CD14-positive monocyte (primary cell): ENCODE measurements at regions not wholly inside any gene's neighbourhood (a gene's known extent, or its start where the extent isn't known, plus 50 kb on each side); places are given as distances from the start of the nearest gene placed in this dataset.

Experiments used
- DNase-seq, 3 donors: peaks; one replicate each; pipeline ENCODE4 v3.0.0-alpha.2; 2011 to 2022
- H2AFZ ChIP-seq: 2 replicates; pipeline ENCODE4 v1.6.0; 2012; ENCODE audit warnings: mild to moderate bottlenecking, low read depth, low read length, inconsistent platforms; ENCODE audit not compliant: insufficient read depth, poor library complexity, severe bottlenecking
- H3K27ac ChIP-seq, 2 donors: 1 replicate in 1 of 2; 2 replicates in 1 of 2; pipeline ENCODE4 v1.5.1; 2012 to 2013; ENCODE audit warnings: low read length in 2 of 2, control low read depth in 1 of 2, inconsistent platforms in 1 of 2, low read depth in 1 of 2, mild to moderate bottlenecking in 1 of 2
- H3K27me3 ChIP-seq, 2 donors: one replicate each; pipeline versions ENCODE4 v1.6.0 to v1.6.1; 2011 to 2013; ENCODE audit warnings: low read length in 2 of 2; ENCODE audit not compliant: control insufficient read depth in 2 of 2, insufficient read depth in 2 of 2
- H3K36me3 ChIP-seq, 2 donors: replicated peaks in 1 of 2; 1 replicate in 1 of 2; 2 replicates in 1 of 2; pipeline versions ENCODE4 v1.5.1 to v1.6.1; 2012 to 2013; ENCODE audit warnings: low read length in 2 of 2, control low read depth in 1 of 2, inconsistent platforms in 1 of 2, mild to moderate bottlenecking in 1 of 2; ENCODE audit not compliant: insufficient read depth in 2 of 2, control insufficient read depth in 1 of 2
- H3K4me1 ChIP-seq, 2 donors: 1 replicate in 1 of 2; 2 replicates in 1 of 2; pipeline versions ENCODE4 v1.5.1 to v1.6.1; 2012 to 2013; ENCODE audit warnings: low read length in 2 of 2, control low read depth in 1 of 2, inconsistent platforms in 1 of 2, mild to moderate bottlenecking in 1 of 2, moderate library complexity in 1 of 2; ENCODE audit not compliant: insufficient read depth in 2 of 2, control insufficient read depth in 1 of 2
- H3K4me2 ChIP-seq: replicated peaks from 2 replicates; pipeline ENCODE3; 2012; ENCODE audit warnings: low read length, moderate library complexity, mild to moderate bottlenecking; ENCODE audit not compliant: poor library complexity, severe bottlenecking; ENCODE audit errors: extremely low read depth
- H3K4me3 ChIP-seq, 3 experiments: fragments of 200-600 bp in 1 of 3; sonication (generic) in 1 of 3; replicated peaks in 1 of 3; 1 replicate in 2 of 3; 2 replicates in 1 of 3; pipeline ENCODE4 v1.5.1; 2011 to 2013; ENCODE audit warnings: low read length in 3 of 3, mild to moderate bottlenecking in 3 of 3, control low read depth in 2 of 3, low read depth in 2 of 3, inconsistent platforms in 1 of 3, moderate library complexity in 1 of 3
- H3K79me2 ChIP-seq: 2 replicates; pipeline ENCODE4 v1.6.0; 2012; ENCODE audit warnings: mild to moderate bottlenecking, control low read depth, inconsistent platforms, low read length, moderate library complexity; ENCODE audit not compliant: insufficient read depth
- H3K9ac ChIP-seq: 2 replicates; pipeline ENCODE4 v1.6.0; 2017; ENCODE audit warnings: low read length, mild to moderate bottlenecking; ENCODE audit not compliant: insufficient read depth, poor library complexity, severe bottlenecking
- H3K9me3 ChIP-seq, 2 donors: replicated peaks in 1 of 2; 1 replicate in 1 of 2; 2 replicates in 1 of 2; pipeline versions ENCODE4 v1.5.1 to v1.6.1; 2012 to 2013; ENCODE audit warnings: low read length in 2 of 2, control low read depth in 1 of 2; ENCODE audit not compliant: control insufficient read depth in 1 of 2, insufficient read depth in 1 of 2
- H4K20me1 ChIP-seq: 2 replicates; pipeline ENCODE4 v1.6.0; 2012; ENCODE audit warnings: mild to moderate bottlenecking, low read length, control low read depth, moderate library complexity; ENCODE audit not compliant: insufficient read depth
- H3K27ac Mint-ChIP-seq, 7 donors: one replicate each; pipeline ENCODE4 v1.8.0; 2020; ENCODE audit warnings: mild to moderate bottlenecking in 7 of 7, mixed read lengths in 7 of 7, moderate library complexity in 6 of 7, inconsistent platforms in 2 of 7
- H3K27me3 Mint-ChIP-seq, 3 donors: one replicate each; pipeline ENCODE4 v1.8.0; 2021 to 2022; ENCODE audit warnings: low read depth in 3 of 3, mild to moderate bottlenecking in 3 of 3, mixed read lengths in 3 of 3, moderate library complexity in 3 of 3, inconsistent platforms in 1 of 3
- H3K36me3 Mint-ChIP-seq, 2 donors: one replicate each; pipeline ENCODE4 v1.8.0; 2020; ENCODE audit warnings: mixed read lengths in 2 of 2, inconsistent platforms in 1 of 2, mild to moderate bottlenecking in 1 of 2
- H3K4me1 Mint-ChIP-seq: one replicate; pipeline ENCODE4 v1.8.0; 2020; ENCODE audit warnings: mild to moderate bottlenecking, mixed read lengths
- H3K4me3 Mint-ChIP-seq, 2 donors: one replicate each; pipeline ENCODE4 v1.8.0; 2020; ENCODE audit warnings: mild to moderate bottlenecking in 2 of 2, mixed read lengths in 2 of 2, moderate library complexity in 1 of 2
- H3K9me3 Mint-ChIP-seq, 7 donors: one replicate each; pipeline ENCODE4 v1.8.0; 2020 to 2022; ENCODE audit warnings: mixed read lengths in 7 of 7, mild to moderate bottlenecking in 6 of 7, moderate library complexity in 6 of 7, inconsistent platforms in 2 of 7
- WGBS: methylation state at CpG from one replicate; pipeline ENCODE4 v1.1.5; 2013; ENCODE audit warnings: missing lambda C conversion rate; ENCODE audit not compliant: insufficient coverage; 5-methylcytosine and 5-hydroxymethylcytosine counted together
- intact Hi-C, 2 donors: fragments of 100-400 bp; cut with micrococcal nuclease; formaldehyde crosslinking; loops; one replicate each; pipeline versions ENCODE4 v1.15.0 to v1.15.1; 2023
- TF ChIP-seq, protein P1 (sequence below): fragments of 200-600 bp; IDR thresholded peaks from one replicate; pipeline ENCODE4 v1.8.0; 2022; ENCODE audit warnings: antibody characterized with exemption, mild to moderate bottlenecking

- TF ChIP-seq, protein P1, sequence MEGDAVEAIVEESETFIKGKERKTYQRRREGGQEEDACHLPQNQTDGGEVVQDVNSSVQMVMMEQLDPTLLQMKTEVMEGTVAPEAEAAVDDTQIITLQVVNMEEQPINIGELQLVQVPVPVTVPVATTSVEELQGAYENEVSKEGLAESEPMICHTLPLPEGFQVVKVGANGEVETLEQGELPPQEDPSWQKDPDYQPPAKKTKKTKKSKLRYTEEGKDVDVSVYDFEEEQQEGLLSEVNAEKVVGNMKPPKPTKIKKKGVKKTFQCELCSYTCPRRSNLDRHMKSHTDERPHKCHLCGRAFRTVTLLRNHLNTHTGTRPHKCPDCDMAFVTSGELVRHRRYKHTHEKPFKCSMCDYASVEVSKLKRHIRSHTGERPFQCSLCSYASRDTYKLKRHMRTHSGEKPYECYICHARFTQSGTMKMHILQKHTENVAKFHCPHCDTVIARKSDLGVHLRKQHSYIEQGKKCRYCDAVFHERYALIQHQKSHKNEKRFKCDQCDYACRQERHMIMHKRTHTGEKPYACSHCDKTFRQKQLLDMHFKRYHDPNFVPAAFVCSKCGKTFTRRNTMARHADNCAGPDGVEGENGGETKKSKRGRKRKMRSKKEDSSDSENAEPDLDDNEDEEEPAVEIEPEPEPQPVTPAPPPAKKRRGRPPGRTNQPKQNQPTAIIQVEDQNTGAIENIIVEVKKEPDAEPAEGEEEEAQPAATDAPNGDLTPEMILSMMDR: no peak
- no CpG with 5 or more reads among the region's 2 CpGs for WGBS
- intact Hi-C loops: no loop called here
- Mint-ChIP-seq H3K4me1 (no peaks in the 10 kb centered on the region), H3K27me3 (no peaks in the 10 kb centered on the region), H3K36me3 (no peaks in the 10 kb centered on the region), H3K9me3 (peaks cover 0 to 5% (median 2%) of the 10 kb centered on the region in 7 donors), H3K4me3 (no peak overlapping the region), H3K27ac (no peak overlapping the region)
- H3K4me3 ChIP-seq: no peak overlapping the region
- no peaks in the 10 kb centered on the region for H4K20me1 ChIP-seq
- H3K27me3 ChIP-seq: no peaks in the 10 kb centered on the region
- H3K79me2 ChIP-seq: no peaks in the 10 kb centered on the region
- H3K36me3 ChIP-seq: no peaks in the 10 kb centered on the region
- H3K4me1 ChIP-seq: no peaks in the 10 kb centered on the region
- no peaks in the 10 kb centered on the region for H3K9me3 ChIP-seq
- no peak overlapping the region for H3K27ac ChIP-seq
- no peak for DNase-seq
- no peak overlapping the region for H2AFZ ChIP-seq
- no peak overlapping the region for H3K4me2 ChIP-seq
- H3K9ac ChIP-seq: no peak overlapping the region
Measured at GRCh38 chr2:14114275-14114674, 518.2 kb upstream of the LRATD1 start.

- Histone ChIP-seq H3K4me3 (no peak overlapping the region), H3K4me1 (no peaks in the 10 kb centered on the region), H3K4me2 (no peak overlapping the region), H2AFZ (no peak overlapping the region), H3K79me2 (no peaks in the 10 kb centered on the region), H3K36me3 (no peaks in the 10 kb centered on the region), H3K27ac (no peak overlapping the region), H3K27me3 (no peaks in the 10 kb centered on the region), H3K9me3 (no peaks in the 10 kb centered on the region), H3K9ac (no peak overlapping the region), H4K20me1 (no peaks in the 10 kb centered on the region)
- no CpG with 5 or more reads among the region's 3 CpGs for WGBS
- no peaks in the 10 kb centered on the region for H3K4me1 Mint-ChIP-seq
- H3K36me3 Mint-ChIP-seq: no peaks in the 10 kb centered on the region
- H3K4me3 Mint-ChIP-seq: no peak overlapping the region
- no peak for DNase-seq
- H3K27ac Mint-ChIP-seq: no peak overlapping the region
- peaks cover 0 to 15% (median 2%) of the 10 kb centered on the region in 7 donors for H3K9me3 Mint-ChIP-seq
- peaks cover 0 to 2% (median 0%) of the 10 kb centered on the region in 3 donors for H3K27me3 Mint-ChIP-seq
- TF ChIP-seq, protein P1: no peak
- intact Hi-C loops: no loop called here
Measured at GRCh38 chr2:14120376-14120775, 512.1 kb upstream of the LRATD1 start.
